SIG-M5 treated with dmso at 0.1 percent for 504 hours (cell line): ENCODE measurements at regions not wholly inside any gene's neighbourhood (a gene's known extent, or its start where the extent isn't known, plus 50 kb on each side); places are given as distances from the start of the nearest gene placed in this dataset.
"Not testable (repeated sequence)": the region's sequence is repeated elsewhere in the genome, so short reads cannot be mapped to it uniquely, and the experiment has no call there.

Experiments used
- DNase-seq: peaks from one replicate; lab custom pipeline; 2025; ENCODE audit not compliant: unreplicated experiment; lab: John Stamatoyannopoulos, UW

DNA sequence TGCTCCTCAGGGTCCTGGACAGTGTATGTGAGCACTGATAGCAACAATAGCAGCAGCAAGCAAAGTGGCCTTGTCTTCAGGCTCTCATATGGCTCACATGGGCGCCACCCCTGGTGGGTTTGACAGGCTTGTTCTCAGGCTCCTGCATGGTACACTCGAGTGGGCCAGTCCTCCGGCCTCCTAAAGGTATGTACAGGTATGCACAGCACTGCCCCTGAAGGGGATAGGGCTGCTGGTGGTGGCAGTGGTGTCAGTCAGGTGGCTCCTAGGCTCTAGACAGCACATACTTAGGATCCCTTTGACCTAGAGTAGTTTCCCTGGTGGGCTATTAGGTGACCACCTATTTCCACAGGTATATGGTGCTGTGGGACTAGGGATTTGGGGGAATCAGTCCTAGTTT is 79.8 kb downstream of the LGALS9B start:
- not testable (repeated sequence) for DNase-seq

DNA sequence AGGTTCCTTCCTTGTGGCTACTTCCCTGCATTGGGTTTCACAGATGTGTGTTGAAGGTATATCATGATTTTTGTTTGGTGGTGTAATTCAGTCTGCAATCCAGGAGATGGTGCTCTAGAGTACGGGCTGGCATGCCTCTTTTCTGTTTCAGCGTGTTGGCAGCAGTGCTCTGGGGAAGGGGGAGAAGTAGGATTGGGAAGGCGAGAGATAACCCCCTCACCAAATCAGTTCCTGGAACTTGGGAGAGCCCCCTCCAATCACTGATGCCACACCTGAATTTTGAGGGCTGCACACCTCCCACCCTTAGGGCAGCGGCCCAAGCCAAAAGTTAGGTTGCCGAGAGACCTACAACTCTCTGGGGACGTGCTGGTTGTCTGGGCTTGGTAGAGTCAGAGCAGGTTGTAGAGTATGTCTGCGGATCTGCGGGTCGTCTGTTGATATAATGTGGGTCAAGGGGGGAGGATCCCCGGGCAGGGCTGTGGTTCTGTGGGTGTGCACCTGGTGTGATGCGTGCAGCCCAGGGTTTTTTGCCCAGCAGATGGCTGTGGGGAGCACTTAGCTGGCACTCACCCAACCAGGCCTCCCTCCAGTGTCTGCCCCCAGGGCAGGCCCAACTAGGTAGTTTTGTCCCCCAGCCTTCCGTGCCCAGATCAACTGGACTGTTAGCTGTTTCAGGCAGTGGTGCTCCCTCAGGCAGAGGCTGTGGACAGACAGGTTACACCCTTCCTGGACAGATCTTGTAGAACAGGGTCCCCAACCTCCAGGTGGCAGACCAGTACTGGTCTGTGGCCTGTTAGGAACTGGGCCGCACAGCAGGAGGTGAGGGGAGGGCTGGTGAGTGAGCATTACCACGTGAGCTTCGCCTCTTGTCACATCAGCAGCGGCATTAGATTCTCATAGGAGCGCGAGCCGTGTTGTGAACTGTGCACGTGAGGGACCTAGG is 85.7 kb downstream of the LGALS9B start:
- peak; percentile 44 for DNase-seq

DNA sequence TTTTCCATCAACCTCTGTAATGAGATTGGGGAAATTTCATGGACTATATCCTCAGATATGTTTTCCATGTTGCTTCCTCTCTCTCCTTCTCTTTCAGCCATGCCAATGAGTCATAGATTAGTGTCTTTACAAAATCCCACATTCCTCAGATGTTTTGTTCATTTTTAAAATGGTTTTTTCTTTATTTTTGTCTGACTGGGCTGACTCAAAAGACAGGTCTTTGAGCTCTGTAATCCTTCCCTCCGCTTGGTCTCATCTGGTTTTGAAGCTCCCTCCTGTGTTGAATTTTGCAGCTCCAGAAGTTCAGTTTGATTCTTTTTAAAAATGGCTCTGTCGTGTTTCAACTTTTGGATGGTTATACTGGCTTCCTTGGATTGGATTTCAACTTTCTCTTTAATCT is 86.7 kb downstream of the LGALS9B start:
- not testable (repeated sequence) for DNase-seq

DNA sequence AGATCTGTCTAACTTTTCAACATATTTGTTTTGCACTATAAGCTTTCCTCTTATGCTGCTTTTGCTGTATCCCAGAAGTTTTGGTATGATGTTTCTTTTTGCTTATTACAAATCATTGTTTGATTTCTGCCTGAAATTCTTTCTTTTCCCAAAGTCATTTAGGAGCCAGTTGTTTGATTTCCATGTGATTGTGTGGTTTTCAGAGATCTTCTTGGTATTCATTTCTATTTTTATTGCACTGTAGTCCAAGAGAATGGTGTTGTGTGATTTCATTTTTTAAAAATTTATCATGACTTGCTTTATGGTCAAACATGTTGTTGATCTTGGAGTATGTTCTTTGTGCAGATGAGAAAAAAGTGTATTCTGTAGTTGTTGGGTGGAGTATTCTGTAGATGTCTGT is 88.1 kb downstream of the LGALS9B start:
- DNase-seq = not testable (repeated sequence)

DNA sequence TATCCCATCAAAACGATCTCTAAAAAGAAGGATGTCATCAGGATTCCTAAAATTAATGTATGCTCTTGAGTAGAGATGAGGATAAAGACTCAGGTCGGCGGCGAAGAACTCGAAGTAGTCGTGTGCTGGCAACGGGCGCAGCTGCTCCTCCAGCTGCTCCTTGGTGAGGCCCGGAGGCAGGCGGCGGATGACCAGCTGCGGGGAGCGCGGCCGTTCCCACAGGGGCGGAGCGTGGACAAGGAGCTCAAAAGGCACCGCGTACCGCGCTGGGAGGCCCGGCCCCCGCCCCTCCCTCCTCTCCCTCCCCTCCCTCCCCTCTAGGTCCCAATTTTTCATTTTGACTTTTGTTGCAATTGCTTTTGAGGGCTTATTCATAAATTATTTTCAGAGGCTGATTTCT is 90.7 kb downstream of the LGALS9B start:
- not testable (repeated sequence) for DNase-seq

DNA sequence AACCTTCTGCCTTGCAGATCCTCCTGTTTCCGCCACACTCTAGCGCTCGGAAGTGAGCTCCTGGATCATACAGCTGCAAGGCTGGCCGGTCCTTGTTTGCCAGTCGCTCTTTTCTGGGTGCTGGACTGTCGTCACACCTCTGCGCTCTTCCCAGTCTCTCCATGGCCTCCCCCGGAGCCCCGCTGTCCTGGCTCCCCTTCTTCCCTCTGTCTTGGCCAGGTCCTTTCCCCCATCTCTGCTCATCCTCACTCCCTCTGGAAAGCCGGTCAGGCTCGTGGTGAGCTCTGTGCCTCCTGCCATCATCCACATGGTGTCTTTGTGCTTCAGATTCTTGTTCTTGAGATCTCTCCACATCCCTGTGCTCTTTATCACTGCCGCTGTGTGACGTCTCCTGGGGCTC is 91.6 kb downstream of the LGALS9B start:
- DNase-seq = not testable (repeated sequence)
